GM18507 (cell line): ENCODE measurements at regions not wholly inside any gene's neighbourhood (a gene's known extent, or its start where the extent isn't known, plus 50 kb on each side); places are given as distances from the start of the nearest gene placed in this dataset.

Experiments used
- DNase-seq: peaks from one replicate; pipeline ENCODE4 v3.0.0; 2011; ENCODE audit warnings: low read depth; ENCODE audit not compliant: insufficient read length; ENCODE audit errors: extremely low spot score
- FAIRE-seq: peaks from 2 replicates; lab custom pipeline; 2011; peaks lifted over from hg19 to GRCh38; lab: Jason Lieb, UNC

- FAIRE-seq (no peak), DNase-seq (no peak)
Measured at GRCh38 chr2:173611121-173611520, 256.4 kb downstream of the CDCA7 start.

- no peak for DNase-seq
Measured at GRCh38 chr2:173612354-173612753, 257.7 kb downstream of the CDCA7 start.

DNA sequence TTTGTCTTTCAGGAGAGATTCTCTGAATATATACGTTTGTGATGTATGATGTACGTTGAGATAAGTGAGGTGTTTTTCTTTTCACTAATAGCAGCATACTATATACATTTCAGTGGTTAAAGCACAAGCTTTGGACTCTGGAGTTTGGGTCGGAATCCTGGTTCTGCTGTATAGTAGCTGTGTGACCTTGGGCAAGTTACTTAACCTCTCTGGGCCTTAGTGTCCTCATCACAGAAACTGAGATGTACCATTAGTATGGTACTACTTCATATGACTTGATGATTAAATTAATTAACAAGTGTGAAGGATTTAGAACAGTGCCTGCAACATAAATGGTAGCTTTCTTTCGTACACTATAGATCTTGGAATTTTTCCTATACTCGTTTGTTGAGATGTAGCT, 258.7 kb downstream of the CDCA7 start:
- DNase-seq (no peak), FAIRE-seq (no peak)

More at GRCh38 chr2:173612354-173612753, 257.7 kb downstream of the CDCA7 start:
- FAIRE-seq = no peak

- no peak for FAIRE-seq
- DNase-seq = no peak
Measured at GRCh38 chr2:173614265-173614930, 259.7 kb downstream of the CDCA7 start.

DNA sequence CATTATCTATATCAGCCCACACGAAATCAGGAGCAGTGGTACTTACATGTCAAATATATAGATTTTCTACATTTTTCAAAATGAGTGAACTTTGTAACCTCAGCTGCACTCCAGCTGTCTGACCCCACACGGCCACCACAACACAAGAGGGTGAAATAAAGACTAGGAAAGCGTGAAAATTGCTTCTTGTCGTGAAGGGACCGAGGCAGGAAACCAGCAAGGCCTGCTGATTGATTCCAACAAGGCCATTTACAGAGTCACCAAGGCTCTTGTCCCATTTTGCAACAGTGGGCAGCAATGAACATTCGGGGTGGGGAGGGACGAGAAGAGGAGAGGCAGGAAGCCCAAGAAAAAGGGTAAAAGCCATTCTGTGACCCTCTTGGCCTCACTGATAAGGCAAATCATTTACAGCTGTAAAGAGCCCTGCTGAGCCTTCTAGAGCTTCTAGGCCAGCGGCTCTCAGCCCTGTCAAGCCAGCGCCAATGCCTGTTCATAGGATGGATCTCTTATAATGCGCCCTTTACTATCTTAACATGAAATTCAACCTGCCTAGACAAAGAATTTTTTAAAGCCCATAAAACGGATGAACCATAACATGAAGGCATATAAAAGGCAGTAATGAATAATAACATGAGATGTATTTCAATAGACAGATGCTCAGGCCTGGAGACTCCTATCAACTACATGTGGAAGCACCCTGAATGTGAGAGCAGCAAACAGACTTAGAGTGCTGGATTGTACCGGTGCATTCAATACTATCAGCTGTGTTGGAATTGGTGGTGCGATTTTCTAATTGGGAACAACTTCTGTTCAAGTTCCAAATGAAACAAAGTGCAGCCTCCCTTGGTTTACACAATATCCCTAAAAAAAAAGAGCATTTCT, 269.0 kb downstream of the CDCA7 start:
- DNase-seq = no peak
- no peak for FAIRE-seq

DNA sequence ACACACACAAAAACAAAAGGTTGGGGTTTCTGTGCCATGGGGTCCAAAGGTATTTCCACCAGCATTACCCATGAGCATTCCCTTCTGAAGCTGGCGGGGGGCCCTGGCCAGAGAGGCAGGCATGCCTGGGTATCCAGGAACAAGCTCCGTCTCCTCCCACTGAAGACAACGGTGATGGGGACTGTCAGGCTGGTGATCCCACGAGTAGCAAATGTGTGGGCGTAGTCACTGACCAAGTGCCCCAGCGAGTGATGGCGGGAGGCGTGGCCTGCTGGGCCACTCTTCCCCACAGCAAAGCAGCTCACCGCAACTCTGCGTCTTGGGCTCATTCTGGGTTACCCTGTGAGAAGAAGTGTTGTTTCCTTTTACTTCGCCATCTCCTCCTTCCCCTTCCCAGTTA, 270.6 kb downstream of the CDCA7 start:
- FAIRE-seq = no peak
- no peak for DNase-seq

GRCh38 chr2:173629076-173629475, 274.4 kb downstream of the CDCA7 start:
- no peak for FAIRE-seq
- no peak for DNase-seq

DNA sequence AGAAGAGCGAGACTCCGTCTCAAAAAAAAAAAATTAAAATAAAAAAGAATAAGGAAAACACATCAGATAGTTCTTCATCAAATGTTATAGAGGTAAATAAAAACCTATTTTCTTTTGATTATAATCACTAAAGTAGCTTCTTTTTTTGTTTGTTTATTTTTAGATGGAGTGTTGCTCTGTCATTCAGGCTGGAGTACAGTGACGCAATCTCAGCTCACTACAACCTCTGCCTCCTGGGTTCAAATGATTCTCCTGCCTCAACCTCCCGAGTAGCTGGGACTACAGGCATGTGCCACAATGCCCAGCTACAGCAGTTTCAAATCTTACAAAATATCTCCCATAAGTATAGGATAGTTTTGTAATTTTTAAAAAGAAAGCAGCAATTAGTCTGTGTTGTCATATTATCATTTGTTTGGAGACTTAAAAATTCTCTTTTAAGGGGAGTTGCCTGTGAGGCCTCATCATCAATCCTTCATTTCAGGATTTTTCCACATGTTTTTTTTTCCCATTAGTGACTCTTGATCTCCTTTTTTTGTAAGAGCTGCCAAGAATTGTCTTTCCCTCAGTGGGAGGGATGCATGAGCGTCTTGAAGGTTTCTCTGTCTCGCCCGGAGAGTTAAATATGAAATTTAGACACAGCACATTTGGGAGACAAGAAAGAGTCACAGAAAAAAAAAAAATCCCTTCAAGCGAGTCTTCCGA, 275.9 kb downstream of the CDCA7 start:
- FAIRE-seq (no peak), DNase-seq (no peak)

- DNase-seq = no peak
- no peak for FAIRE-seq
Measured at GRCh38 chr2:173631127-173631460, 276.4 kb downstream of the CDCA7 start.

GRCh38 chr2:173644146-173644545, 289.5 kb downstream of the CDCA7 start:
- no peak for FAIRE-seq
- DNase-seq = no peak

- DNase-seq (no peak), FAIRE-seq (no peak)
Measured at GRCh38 chr2:173647681-173648311, 293.1 kb downstream of the CDCA7 start.

DNA sequence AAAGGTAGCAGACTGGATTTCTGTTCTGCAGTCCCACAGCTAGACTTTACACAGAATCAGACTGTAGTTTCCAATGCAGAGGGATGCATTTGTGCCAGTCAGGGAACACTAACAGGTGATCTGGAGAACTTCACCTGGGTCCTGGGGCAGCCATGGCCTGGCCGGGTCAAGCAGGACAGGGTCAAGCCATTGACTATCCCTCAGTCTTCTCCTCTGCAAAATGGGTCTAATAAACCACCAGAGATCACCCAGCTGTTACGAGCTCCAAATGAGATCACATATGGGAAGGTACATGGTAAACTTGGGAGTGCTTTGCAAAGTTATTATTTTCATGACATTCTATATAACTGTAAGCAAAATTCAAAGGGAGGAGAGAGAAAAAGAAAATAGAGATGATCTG, 294.1 kb downstream of the CDCA7 start:
- no peak for FAIRE-seq

DNA sequence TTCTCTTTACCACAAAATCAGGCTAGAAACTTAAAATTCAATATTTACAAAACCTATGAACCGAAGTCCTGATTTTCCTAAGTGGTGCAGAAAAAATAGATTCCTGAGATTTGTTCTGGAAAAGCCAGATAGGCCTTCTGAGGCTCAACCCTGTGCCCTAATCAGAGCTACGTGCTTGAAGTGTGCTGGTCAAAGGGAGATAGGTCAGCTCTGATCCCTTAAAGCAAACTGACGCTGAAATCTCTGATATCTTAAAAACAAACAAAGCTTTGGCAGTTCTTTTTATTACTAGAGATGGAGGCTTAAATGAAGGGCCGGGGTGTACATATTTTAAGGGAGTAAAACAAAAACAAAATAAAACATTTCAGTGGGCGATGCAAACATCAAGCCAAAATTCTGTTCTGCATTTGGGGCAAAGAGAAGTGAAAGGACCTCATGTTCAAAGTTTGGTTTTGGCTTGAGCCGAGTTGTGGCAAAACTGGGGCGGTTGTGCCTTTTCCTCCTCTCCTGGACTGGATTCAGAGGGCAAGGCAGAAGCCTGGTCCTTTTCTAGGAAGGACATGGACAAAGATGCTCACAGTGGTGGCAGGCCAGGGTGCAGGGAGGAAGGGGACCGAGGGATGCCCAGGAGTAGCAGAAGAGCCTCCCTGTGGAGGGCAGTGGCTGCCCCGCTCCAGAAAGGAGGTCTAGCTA, 295.0 kb downstream of the CDCA7 start:
- FAIRE-seq = no peak
- DNase-seq = no peak

More for the DNA sequence above, 294.1 kb downstream of the CDCA7 start:
- no peak for DNase-seq

DNA sequence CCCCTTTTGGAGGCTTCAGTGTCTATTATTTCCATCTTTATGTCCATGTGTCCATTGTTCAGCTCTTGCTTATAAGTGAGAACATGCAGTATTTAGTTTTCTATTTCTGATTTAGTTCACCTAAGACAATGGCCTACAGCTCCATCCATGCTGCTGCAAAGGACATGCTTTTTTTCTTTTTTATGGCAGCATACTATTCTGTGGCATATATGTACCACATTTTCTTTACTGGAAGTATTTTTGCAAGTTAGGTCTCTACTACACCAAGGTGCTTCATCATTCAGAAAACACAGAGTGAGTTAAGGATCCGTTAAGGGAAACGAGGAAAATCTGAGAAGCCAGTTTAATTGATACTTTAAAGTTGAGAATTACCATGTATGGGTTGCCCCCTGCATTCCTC, 297.2 kb downstream of the CDCA7 start:
- FAIRE-seq (no peak), DNase-seq (no peak)

DNA sequence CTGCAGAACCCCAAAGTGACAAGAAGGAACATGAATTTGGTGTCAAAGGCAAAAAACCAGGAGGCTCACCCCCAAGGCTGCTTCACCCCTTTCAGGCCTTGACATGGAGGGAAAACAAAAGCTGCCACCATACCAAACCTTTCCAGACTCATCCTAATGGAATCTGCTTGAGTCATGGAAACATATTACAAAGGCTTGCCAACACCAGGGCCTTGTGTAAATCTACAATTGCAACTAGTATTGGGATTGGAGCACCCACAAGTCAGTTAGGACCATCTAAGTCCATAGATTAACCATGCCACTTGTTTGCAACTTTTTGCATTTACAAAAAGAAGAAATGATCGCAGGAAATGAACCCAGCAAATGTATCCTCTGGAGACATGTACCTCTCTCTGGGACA, 297.6 kb downstream of the CDCA7 start:
- FAIRE-seq (no peak), DNase-seq (no peak)

- DNase-seq = no peak
- FAIRE-seq = no peak
Measured at GRCh38 chr2:173652767-173653431, 298.2 kb downstream of the CDCA7 start.

DNA sequence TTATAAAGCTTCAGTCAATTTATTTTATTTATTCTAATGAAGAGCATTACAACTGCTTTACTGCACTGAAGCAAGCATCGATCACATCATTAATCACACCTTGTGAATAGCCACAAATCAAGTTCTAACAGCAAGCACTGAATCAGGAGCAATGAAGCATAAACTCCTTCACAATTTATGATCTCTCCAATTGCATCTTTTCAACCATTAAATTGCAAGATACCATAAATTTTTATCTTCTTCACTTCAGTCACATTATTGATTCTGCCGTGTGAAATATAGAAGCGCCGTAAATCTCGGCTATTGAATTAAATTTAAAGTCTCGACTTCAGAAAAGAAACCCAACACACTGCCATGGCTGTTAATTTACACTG, 298.7 kb downstream of the CDCA7 start:
- DNase-seq (no peak), FAIRE-seq (no peak)

GRCh38 chr2:173654161-173654895, 299.7 kb downstream of the CDCA7 start:
- DNase-seq (no peak), FAIRE-seq (no peak)
